Keratinocyte (primary cell): ENCODE measurements at regions not wholly inside any gene's neighbourhood (a gene's known extent, or its start where the extent isn't known, plus 50 kb on each side); places are given as distances from the start of the nearest gene placed in this dataset.

ENCODE experiments used
- EZH2 ChIP-seq: IDR thresholded peaks from one replicate; pipeline ENCODE4 v1.6.1; 2012; ENCODE audit warnings: inconsistent platforms, mild to moderate bottlenecking, low read length, moderate library complexity
- TF ChIP-seq, protein P1 (sequence below), 3 experiments: IDR thresholded peaks in 1 of 3; conservative IDR thresholded peaks in 1 of 3; optimal IDR thresholded peaks in 1 of 3; 2 replicates in 2 of 3; 3 replicates in 1 of 3; pipeline versions ENCODE3 to v1.5.1; 2011; ENCODE audit warnings: low read length in 3 of 3, mild to moderate bottlenecking in 3 of 3, moderate library complexity in 2 of 3, control low read depth in 1 of 3, inconsistent platforms in 1 of 3; ENCODE audit not compliant: insufficient read depth in 2 of 3; ENCODE audit errors: extremely low read depth in 1 of 3

DNA sequence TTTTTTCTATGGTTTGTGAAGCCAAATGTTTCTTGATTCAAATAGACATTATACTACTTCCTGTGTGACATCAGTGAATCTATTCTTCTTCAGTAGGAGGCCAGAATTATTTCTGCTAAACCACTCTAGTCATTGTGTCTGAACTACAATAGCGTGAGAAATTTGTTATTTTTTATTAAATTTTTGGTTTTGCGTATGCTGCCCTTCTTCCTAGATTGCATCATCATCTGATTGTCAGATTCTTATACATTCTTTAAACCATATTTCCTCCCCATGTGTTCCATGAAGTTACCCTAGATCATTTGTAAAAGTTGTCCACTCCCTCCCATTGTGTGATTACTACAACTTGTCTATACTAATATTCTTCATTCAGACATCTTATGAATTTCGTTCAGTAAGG, 187.8 kb upstream of the SPRY2 start:
- TF ChIP-seq, protein P1, sequence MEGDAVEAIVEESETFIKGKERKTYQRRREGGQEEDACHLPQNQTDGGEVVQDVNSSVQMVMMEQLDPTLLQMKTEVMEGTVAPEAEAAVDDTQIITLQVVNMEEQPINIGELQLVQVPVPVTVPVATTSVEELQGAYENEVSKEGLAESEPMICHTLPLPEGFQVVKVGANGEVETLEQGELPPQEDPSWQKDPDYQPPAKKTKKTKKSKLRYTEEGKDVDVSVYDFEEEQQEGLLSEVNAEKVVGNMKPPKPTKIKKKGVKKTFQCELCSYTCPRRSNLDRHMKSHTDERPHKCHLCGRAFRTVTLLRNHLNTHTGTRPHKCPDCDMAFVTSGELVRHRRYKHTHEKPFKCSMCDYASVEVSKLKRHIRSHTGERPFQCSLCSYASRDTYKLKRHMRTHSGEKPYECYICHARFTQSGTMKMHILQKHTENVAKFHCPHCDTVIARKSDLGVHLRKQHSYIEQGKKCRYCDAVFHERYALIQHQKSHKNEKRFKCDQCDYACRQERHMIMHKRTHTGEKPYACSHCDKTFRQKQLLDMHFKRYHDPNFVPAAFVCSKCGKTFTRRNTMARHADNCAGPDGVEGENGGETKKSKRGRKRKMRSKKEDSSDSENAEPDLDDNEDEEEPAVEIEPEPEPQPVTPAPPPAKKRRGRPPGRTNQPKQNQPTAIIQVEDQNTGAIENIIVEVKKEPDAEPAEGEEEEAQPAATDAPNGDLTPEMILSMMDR (optimal IDR thresholded peaks at IDR 0.05 in 1 of 3, IDR thresholded peaks at IDR 0.05 in 1 of 3, conservative IDR thresholded peaks at IDR 0.05 in 1 of 3; ENCODE audit: extremely low read depth in 1 of 3, insufficient read depth in 2 of 3, low read length in 3 of 3) = no peak
- TF ChIP-seq EZH2 = no peak
